GM12873 (cell line): ENCODE measurements at regions not wholly inside any gene's neighbourhood (a gene's known extent, or its start where the extent isn't known, plus 50 kb on each side); places are given as distances from the start of the nearest gene placed in this dataset.

Experiments
- TF ChIP-seq, protein P1 (sequence below): IDR thresholded peaks from 2 replicates; pipeline ENCODE4 v1.5.1; 2012; ENCODE audit warnings: low read depth, mild to moderate bottlenecking, moderate library complexity, low read length, control low read depth; ENCODE audit not compliant: insufficient read depth; ENCODE audit errors: missing control alignments

DNA sequence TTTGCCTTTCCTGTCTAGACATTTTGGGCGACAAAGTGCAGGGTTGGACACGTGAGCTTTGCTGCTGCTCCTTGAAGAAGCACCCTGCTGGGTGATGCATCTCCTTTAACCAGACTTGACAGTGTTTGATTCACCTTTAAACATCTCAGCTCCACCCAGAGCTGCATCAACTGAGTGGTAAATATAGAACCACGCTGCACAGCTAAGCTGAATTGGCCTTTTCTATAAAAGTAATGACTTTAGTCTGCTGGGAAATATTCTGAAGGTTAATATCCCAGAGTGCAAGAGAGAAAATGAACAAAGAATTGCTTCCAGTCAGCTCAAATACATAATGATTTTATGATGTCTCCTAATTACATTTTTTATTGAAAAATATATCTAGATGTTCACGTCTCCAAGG lies 264.3 kb upstream of the ADCY2 start:
- TF ChIP-seq, protein P1, sequence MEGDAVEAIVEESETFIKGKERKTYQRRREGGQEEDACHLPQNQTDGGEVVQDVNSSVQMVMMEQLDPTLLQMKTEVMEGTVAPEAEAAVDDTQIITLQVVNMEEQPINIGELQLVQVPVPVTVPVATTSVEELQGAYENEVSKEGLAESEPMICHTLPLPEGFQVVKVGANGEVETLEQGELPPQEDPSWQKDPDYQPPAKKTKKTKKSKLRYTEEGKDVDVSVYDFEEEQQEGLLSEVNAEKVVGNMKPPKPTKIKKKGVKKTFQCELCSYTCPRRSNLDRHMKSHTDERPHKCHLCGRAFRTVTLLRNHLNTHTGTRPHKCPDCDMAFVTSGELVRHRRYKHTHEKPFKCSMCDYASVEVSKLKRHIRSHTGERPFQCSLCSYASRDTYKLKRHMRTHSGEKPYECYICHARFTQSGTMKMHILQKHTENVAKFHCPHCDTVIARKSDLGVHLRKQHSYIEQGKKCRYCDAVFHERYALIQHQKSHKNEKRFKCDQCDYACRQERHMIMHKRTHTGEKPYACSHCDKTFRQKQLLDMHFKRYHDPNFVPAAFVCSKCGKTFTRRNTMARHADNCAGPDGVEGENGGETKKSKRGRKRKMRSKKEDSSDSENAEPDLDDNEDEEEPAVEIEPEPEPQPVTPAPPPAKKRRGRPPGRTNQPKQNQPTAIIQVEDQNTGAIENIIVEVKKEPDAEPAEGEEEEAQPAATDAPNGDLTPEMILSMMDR = no peak

DNA sequence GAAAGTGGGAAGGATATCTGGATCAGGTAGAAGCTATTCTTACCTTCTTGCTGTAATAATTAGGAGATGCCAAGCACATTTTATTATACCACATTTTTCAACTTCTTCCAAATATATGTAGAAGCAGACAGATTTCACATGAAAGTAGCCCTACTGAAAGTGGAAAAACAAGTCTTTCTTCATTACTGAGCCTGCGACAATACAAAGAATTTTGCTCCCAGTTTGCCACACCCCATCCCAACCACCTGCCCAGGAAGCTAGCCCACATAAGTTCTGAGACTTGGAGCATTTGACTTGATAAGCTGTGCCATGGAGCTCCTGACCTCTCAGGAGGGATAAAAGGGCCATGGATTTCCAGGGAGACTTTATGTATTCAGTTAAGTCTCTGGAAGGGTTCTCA lies 249.1 kb upstream of the ADCY2 start:
- TF ChIP-seq, protein P1 = no peak

DNA sequence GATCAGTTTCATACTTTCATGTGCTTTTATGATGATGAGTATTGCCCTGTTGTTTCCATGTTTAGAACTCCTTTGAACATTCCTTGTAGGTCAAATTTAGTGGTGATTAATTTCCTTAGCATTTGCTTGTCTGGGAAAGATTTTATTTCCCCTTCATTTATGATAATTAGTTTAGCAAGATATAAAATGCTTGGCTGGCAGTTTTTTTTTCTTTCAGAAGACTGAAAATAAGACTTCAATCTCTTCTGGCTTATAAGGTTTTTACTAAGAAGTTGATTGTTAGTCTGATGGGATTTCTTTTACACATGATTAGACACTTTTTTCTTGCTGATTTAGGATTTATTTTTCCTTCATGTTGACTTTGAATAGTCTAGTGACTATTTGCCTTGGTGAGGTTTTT lies 238.9 kb upstream of the ADCY2 start:
- TF ChIP-seq, protein P1 = no peak

DNA sequence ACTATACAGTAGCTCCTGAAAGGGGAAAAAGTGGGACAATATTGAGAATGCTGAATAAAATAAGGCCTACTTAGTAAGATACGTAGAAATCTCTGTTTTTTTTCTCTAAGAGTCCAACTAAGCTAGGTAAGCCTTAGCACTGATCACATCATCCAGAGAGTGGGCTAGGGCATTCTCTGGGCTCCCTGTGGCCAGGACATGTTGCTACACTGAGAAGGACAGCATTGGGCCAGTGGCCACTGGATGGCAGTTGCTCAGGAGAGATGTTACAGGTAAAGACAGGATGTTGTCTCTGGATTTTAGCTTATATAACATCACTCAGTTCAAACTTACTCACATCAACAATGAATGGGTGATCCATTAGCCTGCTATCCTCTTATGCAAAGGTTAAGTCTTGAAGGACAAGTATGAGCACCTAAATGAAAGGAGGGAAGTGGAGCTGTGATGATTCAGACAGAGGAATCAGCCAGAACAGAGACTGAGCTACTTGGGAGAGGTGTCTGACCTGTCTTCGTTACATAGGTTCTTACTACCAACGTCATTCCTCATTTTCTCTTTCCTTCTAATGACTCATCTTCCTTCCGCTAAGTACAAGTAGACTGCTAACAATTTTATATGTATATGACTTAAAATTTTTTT lies 226.6 kb upstream of the ADCY2 start:
- TF ChIP-seq, protein P1 = no peak

DNA sequence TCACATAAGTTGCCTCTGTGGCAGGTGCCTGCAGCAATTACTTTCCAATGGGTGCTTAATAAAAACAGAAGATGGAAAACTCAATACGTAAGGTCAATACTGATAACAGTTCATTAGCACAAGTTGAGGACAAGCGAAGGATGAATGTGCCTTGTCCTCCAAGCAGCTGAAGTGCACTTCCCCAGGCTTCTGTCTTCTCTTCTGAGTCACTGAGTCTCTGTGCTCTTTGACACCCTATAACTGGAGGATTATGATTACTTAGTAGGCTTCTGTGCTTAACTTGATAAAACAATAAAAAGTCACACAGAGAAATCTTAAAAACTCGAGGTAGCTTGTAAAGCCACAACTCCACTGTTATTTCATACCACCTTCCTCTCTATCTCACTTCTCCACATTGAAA lies 216.6 kb upstream of the ADCY2 start:
- TF ChIP-seq, protein P1 = no peak

DNA sequence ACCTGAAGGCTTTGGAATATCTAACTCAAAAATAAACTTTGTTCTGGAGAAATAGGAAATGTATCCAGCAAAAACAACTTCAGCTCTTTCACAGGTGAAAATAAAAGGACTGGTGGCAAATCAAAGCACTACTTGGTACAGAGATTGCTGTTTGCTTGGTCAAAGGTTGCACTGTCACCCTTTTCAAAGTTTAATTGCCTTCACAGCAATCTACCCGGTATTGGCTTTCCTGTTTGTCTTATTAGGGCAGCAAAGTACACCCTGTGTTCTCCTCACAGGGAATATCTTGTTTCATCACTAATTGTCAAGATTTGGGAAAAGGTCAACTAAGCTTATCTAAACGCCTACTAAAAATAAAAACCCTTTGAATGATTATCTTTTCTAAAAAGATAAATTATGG lies 214.1 kb upstream of the ADCY2 start:
- TF ChIP-seq, protein P1 = no peak

DNA sequence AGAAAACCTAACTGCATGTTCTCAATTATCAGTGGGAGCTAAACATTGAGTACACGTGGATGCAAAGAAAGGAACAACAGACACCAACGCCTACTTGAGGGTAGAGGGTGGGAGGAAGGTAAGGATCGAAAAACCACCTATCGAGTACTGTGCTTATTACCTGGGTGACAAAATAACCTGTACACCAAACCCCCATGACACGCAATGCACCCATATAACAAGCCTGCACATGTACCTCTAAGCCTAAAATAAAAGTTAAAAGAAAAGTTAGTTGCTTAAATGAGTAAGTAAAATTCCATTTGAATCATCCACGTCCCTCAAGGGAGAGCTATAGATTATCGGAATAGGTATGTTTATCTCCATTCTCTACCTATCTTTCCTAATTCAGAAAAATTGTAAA lies 210.2 kb upstream of the ADCY2 start:
- TF ChIP-seq, protein P1 = no peak
